ENCODE measurements at regions not wholly inside any gene's neighbourhood (a gene's known extent, or its start where the extent isn't known, plus 50 kb on each side); places are given as distances from the start of the nearest gene placed in this dataset.
A peak's percentile ranks its signal among the peaks of the same experiment; 100 is the strongest.
"Not testable (repeated sequence)": the region's sequence is repeated elsewhere in the genome, so short reads cannot be mapped to it uniquely, and the experiment has no call there.

GRCh38 chrX:36684053-36684452 is 324.1 kb upstream of the FAM47C start:
- no peak for DNase-seq

GRCh38 chrX:36721990-36722389 is 286.2 kb upstream of the FAM47C start:
- no peak for DNase-seq

GRCh38 chrX:36753602-36754001 is 254.6 kb upstream of the FAM47C start:
- no peak for DNase-seq

DNA sequence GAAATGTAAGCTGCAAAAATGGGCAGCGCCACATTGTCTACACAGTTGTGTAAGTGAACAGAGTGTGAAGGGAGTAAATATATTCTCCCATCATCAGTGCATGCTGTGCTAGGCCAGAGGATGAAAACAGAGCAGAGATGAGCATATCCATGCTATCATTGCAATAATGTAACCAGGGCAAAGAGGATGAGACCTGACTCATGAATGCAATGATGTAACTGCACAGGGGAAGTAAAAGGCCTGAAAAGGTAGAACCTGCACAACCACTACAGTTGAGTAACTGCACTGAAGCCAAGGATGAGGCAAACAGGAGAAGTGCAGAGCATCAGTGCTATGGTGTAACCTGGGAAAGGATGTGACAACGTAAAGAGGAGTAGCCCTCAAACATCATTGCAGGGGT is 220.4 kb upstream of the FAM47C start:
- DNase-seq, result no peak

GRCh38 chrX:36803151-36803550 is 205.0 kb upstream of the FAM47C start:
- DNase-seq, result no peak

- DNase-seq, result no peak
Measured at GRCh38 chrX:36804066-36804465, 204.1 kb upstream of the FAM47C start.

- DNase-seq, result no peak
Measured at GRCh38 chrX:36844857-36845256, 163.3 kb upstream of the FAM47C start.

GRCh38 chrX:36847496-36847895 is 160.7 kb upstream of the FAM47C start:
- no peak for DNase-seq

GRCh38 chrX:36849407-36849806 is 158.8 kb upstream of the FAM47C start:
- no peak for DNase-seq

DNA sequence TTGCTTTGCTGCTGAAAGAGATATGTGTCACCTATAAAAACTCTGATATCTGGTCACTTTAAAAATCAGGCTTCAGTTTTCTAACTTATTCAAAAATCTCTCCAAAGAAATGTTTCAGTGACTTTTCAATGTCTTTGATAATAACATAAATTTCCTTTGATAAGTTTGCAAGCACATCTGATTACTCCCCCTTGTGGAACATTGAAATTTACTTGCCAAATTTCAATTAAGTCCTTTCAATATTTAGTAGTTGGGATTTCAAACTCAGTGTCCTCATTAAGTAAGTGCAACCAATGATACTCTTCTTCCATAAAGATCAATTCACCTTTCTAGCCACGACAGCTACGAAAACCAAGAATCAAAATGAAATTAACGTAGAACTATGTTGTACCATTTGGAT is 151.3 kb upstream of the FAM47C start:
- DNase-seq, result no peak

- DNase-seq, result no peak
Measured at GRCh38 chrX:36859231-36859630, 148.9 kb upstream of the FAM47C start.

DNA sequence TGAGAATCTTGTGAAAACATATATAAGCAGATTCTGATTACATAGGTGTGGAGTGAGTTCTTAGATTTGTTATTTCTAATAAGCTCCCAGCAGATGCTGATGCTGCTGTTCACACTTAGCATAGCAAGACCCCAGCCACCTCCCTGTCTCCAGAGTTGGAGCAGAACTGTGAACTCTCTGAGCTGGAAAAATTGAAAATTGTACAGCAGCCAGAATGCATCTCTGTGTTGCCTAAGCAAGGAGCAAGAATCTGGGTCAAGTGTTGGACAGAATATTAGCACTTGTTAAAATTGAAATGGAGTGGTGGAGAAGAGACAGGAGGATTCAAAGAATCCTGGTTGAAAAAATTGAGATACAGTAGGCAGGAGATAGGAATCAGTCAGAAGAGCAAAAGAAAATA is 146.6 kb upstream of the FAM47C start:
- no peak for DNase-seq

GRCh38 chrX:36867143-36867542 is 141.0 kb upstream of the FAM47C start:
- DNase-seq, result peak; percentile 9 to 37

GRCh38 chrX:36868592-36868991 is 139.6 kb upstream of the FAM47C start:
- DNase-seq, result no peak

- no peak for DNase-seq
Measured at GRCh38 chrX:36869457-36869856, 138.7 kb upstream of the FAM47C start.

GRCh38 chrX:36897690-36898089 is 110.5 kb upstream of the FAM47C start:
- DNase-seq, result no peak

DNA sequence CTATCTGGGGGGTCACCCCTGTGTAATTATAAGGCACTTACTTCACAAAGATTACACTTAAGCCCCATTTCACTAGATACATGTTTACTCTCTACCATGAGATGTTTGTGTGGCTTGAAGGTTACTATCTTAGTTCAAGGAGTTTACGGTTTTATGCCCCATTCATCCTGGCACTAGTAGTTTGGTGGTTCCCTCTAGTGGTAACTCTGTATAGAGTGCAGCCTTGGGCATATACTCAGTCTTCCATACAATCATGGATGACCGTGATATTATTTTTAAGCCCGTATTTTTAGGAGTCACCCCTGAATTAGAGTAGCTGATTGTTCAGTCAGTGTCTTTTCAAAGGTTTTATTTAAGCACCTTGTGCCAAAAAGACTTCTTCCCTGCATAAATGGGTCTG is 109.9 kb upstream of the FAM47C start:
- DNase-seq, result peak in 1 of 2 experiments; percentile 9

DNA sequence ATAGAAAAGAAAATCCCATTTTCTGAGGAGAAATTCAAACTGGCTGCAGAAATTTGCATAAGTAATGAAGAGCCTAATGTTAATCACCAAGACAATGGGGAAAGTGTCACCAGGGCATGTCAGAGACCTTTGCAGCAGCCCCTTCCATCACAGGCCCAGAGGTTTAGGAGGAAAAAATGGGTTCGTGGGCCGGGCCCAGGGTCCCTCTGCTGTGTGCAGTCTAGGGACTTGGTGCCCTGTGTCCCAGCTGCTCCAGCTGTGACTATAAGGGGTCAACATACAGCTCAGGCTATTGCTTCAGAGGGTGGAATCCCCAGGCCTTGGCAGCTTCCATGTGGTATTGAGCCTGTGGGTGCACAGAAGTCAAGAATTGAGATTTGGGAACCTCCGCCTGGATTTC is 103.6 kb upstream of the FAM47C start:
- not testable (repeated sequence) for DNase-seq

GRCh38 chrX:36908801-36909675 is 99.1 kb upstream of the FAM47C start:
- DNase-seq, result peak in 1 of 2 experiments; percentile 2

GRCh38 chrX:36909676-36910030 is 98.5 kb upstream of the FAM47C start:
- DNase-seq, result no peak

DNA sequence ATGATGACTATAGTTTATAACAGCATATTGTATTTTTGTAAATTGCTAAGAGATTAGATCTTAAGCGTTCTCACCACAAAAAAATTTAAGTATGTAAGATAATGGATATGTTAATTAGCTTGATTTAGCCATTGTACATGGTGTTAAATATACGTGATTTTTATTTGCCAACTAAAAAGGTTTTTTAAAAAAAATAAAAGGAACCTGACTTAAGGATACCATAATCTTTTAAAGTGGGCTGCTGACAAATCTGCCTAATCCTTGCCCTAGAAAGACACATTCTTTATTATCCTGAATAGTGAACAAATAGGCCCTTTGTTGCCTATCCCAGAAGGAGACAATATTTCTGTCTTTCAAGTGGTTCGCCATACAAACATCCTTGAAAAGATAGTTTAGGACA is 94.6 kb upstream of the FAM47C start:
- no peak for DNase-seq

GRCh38 chrX:36916941-36917340 is 91.2 kb upstream of the FAM47C start:
- no peak for DNase-seq

- DNase-seq, result no peak
Measured at GRCh38 chrX:36927712-36928111, 80.5 kb upstream of the FAM47C start.

- DNase-seq, result no peak
Measured at GRCh38 chrX:36930491-36930890, 77.7 kb upstream of the FAM47C start.

DNA sequence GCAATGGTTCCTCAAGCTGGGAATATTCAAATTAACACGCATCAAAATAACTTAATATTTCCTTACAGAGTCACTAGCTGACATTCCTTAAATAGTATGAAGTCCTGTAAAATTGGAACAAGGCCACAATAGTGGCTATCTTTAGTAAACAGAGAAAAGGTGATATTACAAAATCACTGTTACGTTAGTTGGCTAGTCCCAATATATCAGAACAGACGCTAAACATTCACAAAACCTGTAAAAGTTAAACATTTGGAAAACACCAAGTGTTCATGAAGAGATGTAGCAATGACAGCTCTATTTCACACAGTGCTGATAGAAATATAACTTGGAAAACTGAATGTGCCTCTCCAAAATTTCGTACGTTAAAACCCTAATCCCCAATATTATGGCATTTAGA is 61.0 kb upstream of the FAM47C start:
- DNase-seq, result no peak

All from NCI-H1930 (cell line).